ENCODE measurements at regions not wholly inside any gene's neighbourhood (a gene's known extent, or its start where the extent isn't known, plus 50 kb on each side); places are given as distances from the start of the nearest gene placed in this dataset.

DNA sequence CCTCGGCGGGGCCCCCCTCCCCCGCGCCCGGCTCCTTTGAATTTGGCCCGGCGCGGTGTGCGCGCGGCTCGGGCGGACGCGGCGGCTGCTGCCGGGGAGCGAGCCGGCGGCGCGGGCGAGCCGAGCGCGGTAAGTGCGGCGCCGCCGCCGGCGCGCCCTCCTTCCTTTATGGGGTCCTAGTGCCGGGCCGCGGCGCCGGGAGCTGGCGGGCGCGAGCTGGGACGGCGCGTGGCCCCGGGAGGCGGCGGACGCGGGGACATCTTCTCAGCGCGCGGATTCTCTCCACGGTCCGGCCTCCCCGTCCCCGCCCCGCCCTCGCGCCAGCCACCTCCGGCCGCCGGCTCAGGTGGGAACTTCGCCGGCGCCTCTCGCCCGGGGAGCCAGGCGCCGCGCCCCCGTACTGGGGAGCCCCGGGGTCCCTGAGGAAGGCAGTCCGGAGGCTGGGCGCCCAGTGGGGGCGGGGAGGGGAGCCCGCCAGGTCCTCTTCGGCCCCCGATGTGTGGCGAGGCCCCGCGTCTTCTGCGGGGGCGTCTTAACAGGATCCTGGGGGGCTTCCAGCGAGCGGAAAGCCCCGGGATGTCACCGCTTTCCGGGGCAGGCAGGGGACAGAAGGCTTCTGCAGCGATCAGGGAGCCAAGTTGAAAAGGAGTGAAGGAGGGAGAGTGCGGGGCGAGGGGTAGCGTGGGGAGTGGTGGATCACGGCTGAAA lies 98.4 kb upstream of the TENM3 start:
- TF ChIP-seq, protein P1, sequence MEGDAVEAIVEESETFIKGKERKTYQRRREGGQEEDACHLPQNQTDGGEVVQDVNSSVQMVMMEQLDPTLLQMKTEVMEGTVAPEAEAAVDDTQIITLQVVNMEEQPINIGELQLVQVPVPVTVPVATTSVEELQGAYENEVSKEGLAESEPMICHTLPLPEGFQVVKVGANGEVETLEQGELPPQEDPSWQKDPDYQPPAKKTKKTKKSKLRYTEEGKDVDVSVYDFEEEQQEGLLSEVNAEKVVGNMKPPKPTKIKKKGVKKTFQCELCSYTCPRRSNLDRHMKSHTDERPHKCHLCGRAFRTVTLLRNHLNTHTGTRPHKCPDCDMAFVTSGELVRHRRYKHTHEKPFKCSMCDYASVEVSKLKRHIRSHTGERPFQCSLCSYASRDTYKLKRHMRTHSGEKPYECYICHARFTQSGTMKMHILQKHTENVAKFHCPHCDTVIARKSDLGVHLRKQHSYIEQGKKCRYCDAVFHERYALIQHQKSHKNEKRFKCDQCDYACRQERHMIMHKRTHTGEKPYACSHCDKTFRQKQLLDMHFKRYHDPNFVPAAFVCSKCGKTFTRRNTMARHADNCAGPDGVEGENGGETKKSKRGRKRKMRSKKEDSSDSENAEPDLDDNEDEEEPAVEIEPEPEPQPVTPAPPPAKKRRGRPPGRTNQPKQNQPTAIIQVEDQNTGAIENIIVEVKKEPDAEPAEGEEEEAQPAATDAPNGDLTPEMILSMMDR (IDR thresholded peaks at IDR 0.05) = no peak
- TF ChIP-seq POLR2AphosphoS5 (IDR thresholded peaks at IDR 0.05) (no peak), POLR2A (IDR thresholded peaks at IDR 0.05) (no peak)
